Tibial nerve (tissue), 4 donors: ENCODE measurements at regions not wholly inside any gene's neighbourhood (a gene's known extent, or its start where the extent isn't known, plus 50 kb on each side); places are given as distances from the start of the nearest gene placed in this dataset.

Experiments used
- EP300 ChIP-seq, 2 donors: sonication (generic); formaldehyde crosslinking; IDR thresholded peaks; one replicate each; pipeline ENCODE4 v1.6.1; 2017; ENCODE audit warnings: antibody characterized with exemption in 2 of 2, mild to moderate bottlenecking in 1 of 2
- TF ChIP-seq, protein P1 (sequence below), 5 experiments: fragments of 200-600 bp in 3 of 5; fragments of 450-650 bp in 2 of 5; sonication (generic) in 3 of 5; IDR thresholded peaks; one replicate each; pipeline ENCODE4 v1.5.1; 2016 to 2019; ENCODE audit warnings: antibody characterized with exemption in 5 of 5, mild to moderate bottlenecking in 3 of 5, moderate library complexity in 2 of 5

DNA sequence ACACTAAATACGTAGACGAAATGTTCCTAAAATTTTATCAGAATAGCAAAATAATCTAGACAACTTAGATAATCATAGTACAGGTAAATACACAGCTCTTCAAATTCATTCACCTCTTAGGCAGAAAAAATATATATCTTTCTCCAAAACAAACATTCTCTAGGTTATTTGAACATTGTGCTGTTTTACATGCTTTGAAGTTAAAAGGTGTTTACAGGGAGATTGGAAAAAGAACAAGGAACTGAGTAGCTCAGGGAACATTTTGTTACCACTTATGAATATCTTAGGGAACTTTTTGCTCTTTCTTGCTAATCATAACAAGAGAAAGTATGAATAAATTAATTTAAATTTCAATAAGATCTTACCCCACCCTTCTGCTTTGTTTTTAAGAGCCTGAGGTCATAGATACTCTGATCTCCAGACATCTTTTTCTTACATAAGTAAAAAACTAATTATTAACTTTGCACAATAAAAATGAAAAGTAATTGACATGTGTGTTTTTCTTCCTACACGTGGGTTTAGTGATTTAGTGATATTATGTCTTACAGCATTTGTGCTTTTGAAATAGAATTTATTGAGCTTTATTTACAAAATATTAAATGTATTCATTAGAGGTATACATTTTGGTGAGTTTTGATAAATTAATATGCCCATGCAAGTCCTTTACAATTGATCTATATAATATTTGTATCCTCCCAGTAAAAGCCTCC is 1141.4 kb upstream of the EYS start:
- TF ChIP-seq, protein P1, sequence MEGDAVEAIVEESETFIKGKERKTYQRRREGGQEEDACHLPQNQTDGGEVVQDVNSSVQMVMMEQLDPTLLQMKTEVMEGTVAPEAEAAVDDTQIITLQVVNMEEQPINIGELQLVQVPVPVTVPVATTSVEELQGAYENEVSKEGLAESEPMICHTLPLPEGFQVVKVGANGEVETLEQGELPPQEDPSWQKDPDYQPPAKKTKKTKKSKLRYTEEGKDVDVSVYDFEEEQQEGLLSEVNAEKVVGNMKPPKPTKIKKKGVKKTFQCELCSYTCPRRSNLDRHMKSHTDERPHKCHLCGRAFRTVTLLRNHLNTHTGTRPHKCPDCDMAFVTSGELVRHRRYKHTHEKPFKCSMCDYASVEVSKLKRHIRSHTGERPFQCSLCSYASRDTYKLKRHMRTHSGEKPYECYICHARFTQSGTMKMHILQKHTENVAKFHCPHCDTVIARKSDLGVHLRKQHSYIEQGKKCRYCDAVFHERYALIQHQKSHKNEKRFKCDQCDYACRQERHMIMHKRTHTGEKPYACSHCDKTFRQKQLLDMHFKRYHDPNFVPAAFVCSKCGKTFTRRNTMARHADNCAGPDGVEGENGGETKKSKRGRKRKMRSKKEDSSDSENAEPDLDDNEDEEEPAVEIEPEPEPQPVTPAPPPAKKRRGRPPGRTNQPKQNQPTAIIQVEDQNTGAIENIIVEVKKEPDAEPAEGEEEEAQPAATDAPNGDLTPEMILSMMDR (IDR thresholded peaks at IDR 0.05) = no peak
- no peak for TF ChIP-seq EP300 (IDR thresholded peaks at IDR 0.05)
